Keratinocyte (primary cell): ENCODE measurements at regions not wholly inside any gene's neighbourhood (a gene's known extent, or its start where the extent isn't known, plus 50 kb on each side); places are given as distances from the start of the nearest gene placed in this dataset.

ENCODE experiments used
- DNase-seq: peaks from one replicate; pipeline ENCODE4 v3.0.0-alpha.2; 2011; ENCODE audit warnings: low read depth, missing footprints, low spot score
- FAIRE-seq: peaks from 2 replicates; lab custom pipeline; 2011; peaks lifted over from hg19 to GRCh38; lab: Jason Lieb, UNC
- H2AFZ ChIP-seq: 2 replicates; pipeline ENCODE4 v1.6.0; 2012; ENCODE audit warnings: low read length, control low read depth, inconsistent platforms; ENCODE audit not compliant: control insufficient read depth
- H3K27ac ChIP-seq: 2 replicates; pipeline ENCODE4 v1.5.1; 2011; ENCODE audit warnings: low read length; ENCODE audit not compliant: control insufficient read depth, insufficient read depth
- H3K27me3 ChIP-seq: 3 replicates; pipeline ENCODE4 v1.6.0; 2011; ENCODE audit warnings: low read length; ENCODE audit not compliant: control insufficient read depth, insufficient read depth; ENCODE audit errors: extremely low read depth
- H3K36me3 ChIP-seq, 2 experiments: 2 replicates in 1 of 2; 3 replicates in 1 of 2; pipeline ENCODE4 v1.5.1; 2011; ENCODE audit warnings: low read length in 2 of 2, mild to moderate bottlenecking in 1 of 2; ENCODE audit not compliant: control insufficient read depth in 2 of 2, insufficient read depth in 2 of 2; ENCODE audit errors: extremely low read depth in 1 of 2
- H3K4me1 ChIP-seq: 3 replicates; pipeline ENCODE4 v1.5.1; 2011; ENCODE audit warnings: low read length; ENCODE audit not compliant: control insufficient read depth, insufficient read depth; ENCODE audit errors: extremely low read depth
- H3K4me2 ChIP-seq: 3 replicates; pipeline ENCODE4 v1.6.0; 2011; ENCODE audit warnings: low read depth, low read length; ENCODE audit not compliant: control insufficient read depth, insufficient read depth; ENCODE audit errors: extremely low read depth
- H3K4me3 ChIP-seq, 3 experiments: fragments of 200-600 bp in 1 of 3; sonication (generic) in 1 of 3; 2 replicates in 2 of 3; 3 replicates in 1 of 3; pipeline ENCODE4 v1.5.1; 2011 to 2016; ENCODE audit warnings: low read length in 3 of 3, mild to moderate bottlenecking in 3 of 3, control low read depth in 2 of 3, inconsistent platforms in 1 of 3, low read depth in 1 of 3, mixed read lengths in 1 of 3, mixed run types in 1 of 3, moderate library complexity in 1 of 3; ENCODE audit not compliant: control insufficient read depth in 2 of 3, insufficient read depth in 2 of 3; ENCODE audit errors: extremely low read depth in 1 of 3
- H3K79me2 ChIP-seq: 2 replicates; pipeline ENCODE4 v1.6.0; 2012; ENCODE audit warnings: low read length; ENCODE audit not compliant: control insufficient read depth, insufficient read depth
- H3K9ac ChIP-seq: 3 replicates; pipeline ENCODE4 v1.6.0; 2011; ENCODE audit warnings: low read length; ENCODE audit not compliant: control insufficient read depth, insufficient read depth; ENCODE audit errors: extremely low read depth
- H3K9me1 ChIP-seq: 3 replicates; pipeline ENCODE4 v1.6.0; 2011; ENCODE audit warnings: low read length; ENCODE audit not compliant: control insufficient read depth, insufficient read depth; ENCODE audit errors: extremely low read depth
- H3K9me3 ChIP-seq: 2 replicates; pipeline ENCODE4 v1.5.1; 2012; ENCODE audit warnings: low read depth, low read length; ENCODE audit not compliant: control insufficient read depth
- H4K20me1 ChIP-seq: 3 replicates; pipeline ENCODE4 v1.6.0; 2011; ENCODE audit warnings: low read length; ENCODE audit not compliant: control insufficient read depth, insufficient read depth; ENCODE audit errors: extremely low read depth
- EZH2 ChIP-seq: IDR thresholded peaks from one replicate; pipeline ENCODE4 v1.6.1; 2012; ENCODE audit warnings: inconsistent platforms, mild to moderate bottlenecking, low read length, moderate library complexity
- dilution Hi-C: fragments of 300-500 bp; cut with MboI; formaldehyde crosslinking; loops from one replicate; pipeline ENCODE4 v1.7.0; 2020; ENCODE audit warnings: low sequenced_read_pairs; ENCODE audit not compliant: extremely low pct_ligation_motif_present
- TF ChIP-seq, protein P1 (sequence below), 3 experiments: IDR thresholded peaks in 1 of 3; conservative IDR thresholded peaks in 1 of 3; optimal IDR thresholded peaks in 1 of 3; 2 replicates in 2 of 3; 3 replicates in 1 of 3; pipeline versions ENCODE3 to v1.5.1; 2011; ENCODE audit warnings: low read length in 3 of 3, mild to moderate bottlenecking in 3 of 3, moderate library complexity in 2 of 3, control low read depth in 1 of 3, inconsistent platforms in 1 of 3; ENCODE audit not compliant: insufficient read depth in 2 of 3; ENCODE audit errors: extremely low read depth in 1 of 3

DNA sequence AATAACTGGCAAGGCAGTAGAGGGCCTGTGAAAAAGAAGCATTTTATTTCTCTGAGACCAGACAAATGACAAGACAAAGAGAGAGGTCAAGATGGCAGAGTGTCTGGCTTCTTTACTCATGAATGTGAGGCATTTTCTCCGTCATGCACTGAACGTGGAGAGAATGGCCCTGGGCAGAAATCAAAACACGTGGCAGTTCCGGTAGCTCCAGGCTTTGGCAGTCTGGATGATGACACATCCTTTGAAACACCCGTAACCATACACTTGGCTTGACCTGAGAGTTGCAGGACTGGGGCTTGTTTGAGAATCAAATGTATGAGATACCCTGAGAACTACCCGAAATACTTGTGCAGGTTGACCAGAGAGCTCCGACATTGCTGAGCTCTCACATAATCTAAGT lies 537.6 kb downstream of the ACTR3B start:
- FAIRE-seq = no peak
- Histone ChIP-seq H4K20me1 (no peaks in the 10 kb centered on the region), H3K27me3 (no peaks in the 10 kb centered on the region), H3K4me3 (no peak overlapping the region), H3K9ac (no peak overlapping the region), H3K9me3 (no peaks in the 10 kb centered on the region), H3K36me3 (no peaks in the 10 kb centered on the region), H3K4me2 (no peak overlapping the region), H3K27ac (no peak overlapping the region), H3K9me1 (no peaks in the 10 kb centered on the region), H2AFZ (no peak overlapping the region), H3K4me1 (no peaks in the 10 kb centered on the region), H3K79me2 (no peaks in the 10 kb centered on the region)
- dilution Hi-C loops = no loop called here
- no peak for DNase-seq
- TF ChIP-seq EZH2 = no peak
- TF ChIP-seq, protein P1, sequence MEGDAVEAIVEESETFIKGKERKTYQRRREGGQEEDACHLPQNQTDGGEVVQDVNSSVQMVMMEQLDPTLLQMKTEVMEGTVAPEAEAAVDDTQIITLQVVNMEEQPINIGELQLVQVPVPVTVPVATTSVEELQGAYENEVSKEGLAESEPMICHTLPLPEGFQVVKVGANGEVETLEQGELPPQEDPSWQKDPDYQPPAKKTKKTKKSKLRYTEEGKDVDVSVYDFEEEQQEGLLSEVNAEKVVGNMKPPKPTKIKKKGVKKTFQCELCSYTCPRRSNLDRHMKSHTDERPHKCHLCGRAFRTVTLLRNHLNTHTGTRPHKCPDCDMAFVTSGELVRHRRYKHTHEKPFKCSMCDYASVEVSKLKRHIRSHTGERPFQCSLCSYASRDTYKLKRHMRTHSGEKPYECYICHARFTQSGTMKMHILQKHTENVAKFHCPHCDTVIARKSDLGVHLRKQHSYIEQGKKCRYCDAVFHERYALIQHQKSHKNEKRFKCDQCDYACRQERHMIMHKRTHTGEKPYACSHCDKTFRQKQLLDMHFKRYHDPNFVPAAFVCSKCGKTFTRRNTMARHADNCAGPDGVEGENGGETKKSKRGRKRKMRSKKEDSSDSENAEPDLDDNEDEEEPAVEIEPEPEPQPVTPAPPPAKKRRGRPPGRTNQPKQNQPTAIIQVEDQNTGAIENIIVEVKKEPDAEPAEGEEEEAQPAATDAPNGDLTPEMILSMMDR (optimal IDR thresholded peaks at IDR 0.05 in 1 of 3, IDR thresholded peaks at IDR 0.05 in 1 of 3, conservative IDR thresholded peaks at IDR 0.05 in 1 of 3; ENCODE audit: extremely low read depth in 1 of 3, insufficient read depth in 2 of 3, low read length in 3 of 3) = no peak

DNA sequence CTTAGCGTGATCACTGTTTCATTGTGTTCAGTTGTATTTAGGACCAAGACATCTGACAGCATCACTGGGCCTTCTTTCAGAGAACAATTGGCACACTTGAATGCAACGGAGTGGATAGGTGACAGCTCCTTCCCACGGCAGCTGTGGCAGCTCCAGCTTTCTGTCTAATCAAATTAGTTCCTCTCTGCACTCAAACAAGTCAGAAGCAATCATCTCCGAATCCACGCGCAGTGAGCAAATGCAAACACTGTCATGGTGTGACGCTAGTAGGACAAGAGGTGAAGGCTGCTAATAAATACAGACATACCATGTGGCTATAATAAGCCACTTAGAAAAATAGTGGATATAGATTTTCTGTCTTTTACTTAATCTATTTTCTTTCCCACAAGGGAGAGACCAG lies 542.4 kb downstream of the ACTR3B start:
- Histone ChIP-seq H3K9me3 (no peaks in the 10 kb centered on the region), H3K4me3 (no peak overlapping the region), H3K9me1 (no peaks in the 10 kb centered on the region), H3K4me1 (no peaks in the 10 kb centered on the region), H3K4me2 (no peak overlapping the region), H3K27me3 (no peaks in the 10 kb centered on the region), H2AFZ (no peak overlapping the region), H3K27ac (no peak overlapping the region), H3K36me3 (no peaks in the 10 kb centered on the region), H4K20me1 (no peaks in the 10 kb centered on the region), H3K79me2 (no peaks in the 10 kb centered on the region), H3K9ac (no peak overlapping the region)
- TF ChIP-seq EZH2 = no peak
- TF ChIP-seq, protein P1 (optimal IDR thresholded peaks at IDR 0.05 in 1 of 3, IDR thresholded peaks at IDR 0.05 in 1 of 3, conservative IDR thresholded peaks at IDR 0.05 in 1 of 3; ENCODE audit: extremely low read depth in 1 of 3, insufficient read depth in 2 of 3, low read length in 3 of 3) = no peak
- FAIRE-seq = no peak
- no peak for DNase-seq
- dilution Hi-C loops = no loop called here
